ENCODE measurements at regions not wholly inside any gene's neighbourhood (a gene's known extent, or its start where the extent isn't known, plus 50 kb on each side); places are given as distances from the start of the nearest gene placed in this dataset.
A peak's percentile ranks its signal among the peaks of the same experiment; 100 is the strongest.
"Not testable (repeated sequence)": the region's sequence is repeated elsewhere in the genome, so short reads cannot be mapped to it uniquely, and the experiment has no call there.

GRCh38 chr2:19644763-19645162 is 257.0 kb downstream of the TTC32 start:
- DNase-seq = no peak

- DNase-seq = peak; percentile 8
These were observed 258.7 kb downstream of the TTC32 start for GRCh38 chr2:19643117-19643518.

- no peak for DNase-seq
These were observed 259.3 kb downstream of the TTC32 start for GRCh38 chr2:19642501-19642900.

GRCh38 chr2:19635951-19636510 is 265.8 kb downstream of the TTC32 start:
- no peak for DNase-seq

- no peak for DNase-seq
These were observed 269.3 kb downstream of the TTC32 start for GRCh38 chr2:19632403-19632991.

GRCh38 chr2:19631871-19632270 is 269.9 kb downstream of the TTC32 start:
- no peak for DNase-seq

- DNase-seq = no peak
These were observed 270.9 kb downstream of the TTC32 start for GRCh38 chr2:19630921-19631320.

GRCh38 chr2:19627359-19627758 is 268.9 kb upstream of the OSR1 start:
- DNase-seq = no peak

- no peak for DNase-seq
These were observed 265.1 kb upstream of the OSR1 start for GRCh38 chr2:19623488-19623887.

GRCh38 chr2:19617257-19617848 is 258.9 kb upstream of the OSR1 start:
- no peak for DNase-seq

- not testable (repeated sequence) for DNase-seq
These were observed 257.0 kb upstream of the OSR1 start for GRCh38 chr2:19615402-19615801.

GRCh38 chr2:19614066-19614465 is 255.6 kb upstream of the OSR1 start:
- DNase-seq = no peak

- DNase-seq = no peak
These were observed 253.3 kb upstream of the OSR1 start for GRCh38 chr2:19611491-19612332.

GRCh38 chr2:19609266-19609665 is 250.8 kb upstream of the OSR1 start:
- DNase-seq = no peak

GRCh38 chr2:19607931-19608771 is 249.7 kb upstream of the OSR1 start:
- DNase-seq = no peak

- no peak for DNase-seq
These were observed 249.0 kb upstream of the OSR1 start for GRCh38 chr2:19607400-19607799.

- DNase-seq = no peak
These were observed 242.6 kb upstream of the OSR1 start for GRCh38 chr2:19600982-19601381.

- DNase-seq = no peak
These were observed 242.1 kb upstream of the OSR1 start for GRCh38 chr2:19600506-19600905.

- DNase-seq = no peak
These were observed 240.5 kb upstream of the OSR1 start for GRCh38 chr2:19598971-19599370.

GRCh38 chr2:19592197-19592596 is 233.8 kb upstream of the OSR1 start:
- DNase-seq = no peak

GRCh38 chr2:19589791-19590190 is 231.4 kb upstream of the OSR1 start:
- DNase-seq = no peak

- DNase-seq = no peak
These were observed 222.4 kb upstream of the OSR1 start for GRCh38 chr2:19580830-19581229.

GRCh38 chr2:19580264-19580663 is 221.8 kb upstream of the OSR1 start:
- no peak for DNase-seq
